Hepatocyte (in vitro differentiated cells): ENCODE measurements at regions not wholly inside any gene's neighbourhood (a gene's known extent, or its start where the extent isn't known, plus 50 kb on each side); places are given as distances from the start of the nearest gene placed in this dataset.

ENCODE experiments used
- DNase-seq: peaks from one replicate; pipeline ENCODE4 v3.0.0-alpha.2; 2016; ENCODE audit warnings: low spot score
- H2AFZ ChIP-seq: fragments of 200-600 bp; sonication (generic); 2 replicates; pipeline ENCODE4 v1.6.0; 2016; ENCODE audit warnings: antibody characterized with exemption, mild to moderate bottlenecking
- H3K27ac ChIP-seq: fragments of 200-600 bp; sonication (generic); 2 replicates; pipeline ENCODE4 v1.5.1; 2016; ENCODE audit warnings: mild to moderate bottlenecking
- H3K27me3 ChIP-seq: fragments of 200-600 bp; sonication (generic); 2 replicates; pipeline ENCODE4 v1.6.1; 2016
- H3K36me3 ChIP-seq: fragments of 200-600 bp; sonication (generic); replicated peaks from 2 replicates; pipeline ENCODE4 v1.5.1; 2016; ENCODE audit warnings: low read depth; ENCODE audit not compliant: insufficient read depth
- H3K4me1 ChIP-seq: fragments of 200-600 bp; sonication (generic); 2 replicates; pipeline ENCODE4 v1.5.1; 2016; ENCODE audit warnings: mild to moderate bottlenecking, moderate library complexity; ENCODE audit not compliant: insufficient read depth
- H3K4me2 ChIP-seq: fragments of 200-600 bp; sonication (generic); 2 replicates; pipeline ENCODE4 v1.6.0; 2016
- H3K4me3 ChIP-seq: fragments of 200-600 bp; sonication (generic); 2 replicates; pipeline ENCODE4 v1.5.1; 2016; ENCODE audit warnings: mild to moderate bottlenecking
- H3K79me2 ChIP-seq: fragments of 200-600 bp; sonication (generic); 2 replicates; pipeline ENCODE4 v1.6.0; 2017; ENCODE audit warnings: mild to moderate bottlenecking
- H3K9me2 ChIP-seq: fragments of 200-600 bp; sonication (generic); replicated peaks from 2 replicates; pipeline ENCODE4 v1.6.0; 2017; ENCODE audit warnings: mild to moderate bottlenecking; ENCODE audit not compliant: insufficient read depth
- H3K9me3 ChIP-seq: fragments of 200-600 bp; sonication (generic); 2 replicates; pipeline ENCODE4 v1.5.1; 2016; ENCODE audit warnings: low read depth, mild to moderate bottlenecking
- H4K20me1 ChIP-seq: fragments of 200-600 bp; sonication (generic); 2 replicates; pipeline ENCODE4 v1.6.0; 2016; ENCODE audit warnings: mild to moderate bottlenecking; ENCODE audit not compliant: insufficient read depth, poor library complexity, severe bottlenecking
- CTCF ChIP-seq: fragments of 200-600 bp; sonication (generic); IDR thresholded peaks from 2 replicates; pipeline ENCODE4 v1.5.1; 2016; ENCODE audit warnings: antibody characterized with exemption, mild to moderate bottlenecking; ENCODE audit not compliant: poor library complexity
- EZH2 ChIP-seq: fragments of 200-600 bp; sonication (generic); IDR thresholded peaks from 2 replicates; pipeline ENCODE4 v1.6.1; 2016; ENCODE audit warnings: antibody characterized with exemption, mild to moderate bottlenecking, borderline replicate concordance
- EZH2phosphoT487 ChIP-seq: fragments of 200-600 bp; sonication (generic); IDR thresholded peaks from one replicate; pipeline ENCODE4 v1.6.1; 2018; ENCODE audit warnings: antibody characterized with exemption, mild to moderate bottlenecking, low read depth, moderate library complexity; ENCODE audit not compliant: unreplicated experiment, severe bottlenecking
- WGBS: methylation state at CpG from one replicate; pipeline ENCODE4 v1.1.6; 2016; ENCODE audit warnings: low lambda C conversion rate; ENCODE audit errors: missing lambda C conversion rate; 5-methylcytosine and 5-hydroxymethylcytosine counted together

GRCh38 chr16:82379551-82379950 is 209.5 kb upstream of the MPHOSPH6 start:
- Histone ChIP-seq H3K9me3 (no peaks in the 10 kb centered on the region), H3K27ac (no peak overlapping the region), H4K20me1 (no peaks in the 10 kb centered on the region), H3K4me1 (no peaks in the 10 kb centered on the region), H2AFZ (no peak overlapping the region), H3K9me2 (no peaks in the 10 kb centered on the region), H3K36me3 (no peaks in the 10 kb centered on the region), H3K4me3 (no peak overlapping the region), H3K4me2 (no peak overlapping the region), H3K79me2 (no peaks in the 10 kb centered on the region), H3K27me3 (no peaks in the 10 kb centered on the region)
- TF ChIP-seq EZH2 = no peak
- TF ChIP-seq CTCF = no peak
- TF ChIP-seq EZH2phosphoT487 = no peak
- DNase-seq = no peak
- 82% methylated on average over 5 of the region's 5 CpGs for WGBS

GRCh38 chr16:82373976-82374375 is 204.0 kb upstream of the MPHOSPH6 start:
- H3K4me2 ChIP-seq = no peak overlapping the region

GRCh38 chr16:82370282-82370681 is 200.3 kb upstream of the MPHOSPH6 start:
- DNase-seq = no peak
- Histone ChIP-seq H3K9me3 (no peaks in the 10 kb centered on the region), H2AFZ (no peak overlapping the region), H3K4me3 (no peak overlapping the region), H3K36me3 (no peaks in the 10 kb centered on the region), H3K4me1 (no peaks in the 10 kb centered on the region), H4K20me1 (no peaks in the 10 kb centered on the region), H3K27me3 (peaks cover 14% of the 10 kb centered on the region), H3K9me2 (no peaks in the 10 kb centered on the region), H3K4me2 (no peak overlapping the region), H3K79me2 (no peaks in the 10 kb centered on the region), H3K27ac (no peak overlapping the region)
- WGBS = 92% methylated on average over 1 of the region's 1 CpG
- no peak for TF ChIP-seq CTCF
- no peak for TF ChIP-seq EZH2phosphoT487
- TF ChIP-seq EZH2 = no peak

More at GRCh38 chr16:82373976-82374375, 204.0 kb upstream of the MPHOSPH6 start:
- no peak for DNase-seq
- H3K27me3 ChIP-seq = peaks cover 9% of the 10 kb centered on the region
- no peak overlapping the region for H3K27ac ChIP-seq
- H4K20me1 ChIP-seq = no peaks in the 10 kb centered on the region
- H3K9me3 ChIP-seq = no peaks in the 10 kb centered on the region
- WGBS = 90% methylated on average over 2 of the region's 2 CpGs
- no peaks in the 10 kb centered on the region for H3K79me2 ChIP-seq
- TF ChIP-seq EZH2phosphoT487 (no peak), CTCF (no peak), EZH2 (no peak)
- H3K4me3 ChIP-seq = no peak overlapping the region
- no peaks in the 10 kb centered on the region for H3K4me1 ChIP-seq
- no peaks in the 10 kb centered on the region for H3K36me3 ChIP-seq
- no peaks in the 10 kb centered on the region for H3K9me2 ChIP-seq
- H2AFZ ChIP-seq = no peak overlapping the region

- Histone ChIP-seq H3K9me2 (no peaks in the 10 kb centered on the region), H3K27me3 (peaks cover 12% of the 10 kb centered on the region), H3K4me2 (no peak overlapping the region), H3K4me3 (no peak overlapping the region), H3K79me2 (no peaks in the 10 kb centered on the region), H3K9me3 (no peaks in the 10 kb centered on the region), H2AFZ (no peak overlapping the region), H3K4me1 (no peaks in the 10 kb centered on the region), H4K20me1 (no peaks in the 10 kb centered on the region), H3K27ac (no peak overlapping the region), H3K36me3 (no peaks in the 10 kb centered on the region)
- TF ChIP-seq EZH2phosphoT487 = no peak
- TF ChIP-seq CTCF = peak; percentile 46
- peak; percentile 57 for DNase-seq
These were observed 198.0 kb upstream of the MPHOSPH6 start for GRCh38 chr16:82368041-82368440.
